ENCODE measurements at regions not wholly inside any gene's neighbourhood (a gene's known extent, or its start where the extent isn't known, plus 50 kb on each side); places are given as distances from the start of the nearest gene placed in this dataset.

DNA sequence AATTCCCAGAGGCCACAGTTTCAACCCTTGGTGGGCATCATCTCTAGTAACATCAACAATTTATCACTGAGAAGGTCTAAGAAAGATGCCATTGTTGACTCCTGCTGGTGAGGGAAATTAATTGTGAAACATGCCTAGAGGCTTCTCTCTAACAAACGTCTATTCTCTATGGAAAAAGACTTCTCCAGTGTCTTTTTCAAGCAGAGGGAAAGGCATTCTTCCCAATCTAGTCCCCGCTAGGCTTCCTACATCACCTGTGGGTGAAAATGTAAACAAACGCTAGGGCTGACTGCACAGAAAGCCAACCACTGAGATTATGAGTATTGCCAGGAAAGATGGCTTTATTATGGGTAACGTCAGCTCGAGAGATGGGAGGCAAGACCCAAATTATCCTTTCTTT lies 677.4 kb downstream of the NCAM2 start:
- Histone ChIP-seq H3K4me1 (replicated peaks in 1 of 2) (no peaks in the 10 kb centered on the region), H3K4me3 (no peak overlapping the region), H3K27ac (no peak overlapping the region)
- 23 to 95% (median 55%) methylated on average over 2 to 5 of the region's 5 CpGs; no CpG with 5 or more reads in 2 of the 10 experiments for WGBS, 10 experiments
- in situ Hi-C loops (cut with MboI; ENCODE audit: low pct_unique_long_range_greater_than_20kb in 2 of 9, low sequenced_read_pairs in 9 of 9, unreplicated experiment in 9 of 9), result no loop called here
- ATAC-seq (replicated peaks in 6 of 8), result no peak

DNA sequence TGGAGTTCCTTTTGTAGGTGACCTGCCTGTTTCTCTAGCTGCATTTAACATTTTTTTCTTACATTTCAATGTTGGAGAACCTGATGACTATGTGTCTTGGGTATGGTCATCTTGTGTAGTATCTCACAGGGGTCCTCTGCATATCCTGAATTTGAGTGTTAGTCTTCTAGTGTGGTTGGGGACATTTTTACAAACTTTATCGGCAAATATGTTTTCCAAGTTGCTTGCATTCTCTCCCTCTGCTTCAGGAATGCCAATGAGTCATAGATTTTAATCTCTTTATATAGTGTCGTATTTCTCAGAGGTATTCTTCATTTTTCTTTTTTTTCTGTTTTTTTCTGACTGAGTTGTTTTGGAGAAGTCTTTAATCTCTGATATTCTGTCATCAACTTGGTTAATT lies 684.0 kb downstream of the NCAM2 start:
- in situ Hi-C loops (cut with MboI; ENCODE audit: low pct_unique_long_range_greater_than_20kb in 2 of 9, low sequenced_read_pairs in 9 of 9, unreplicated experiment in 9 of 9), result no loop called here
- Histone ChIP-seq H3K27ac (no peak overlapping the region), H3K4me1 (replicated peaks in 1 of 2) (no peaks in the 10 kb centered on the region), H3K4me3 (no peak overlapping the region)
- ATAC-seq (replicated peaks in 6 of 8), result no peak
- 10 to 94% (median 66%) methylated on average over 1 to 2 of the region's 2 CpGs for WGBS, 10 experiments

- in situ Hi-C loops (cut with MboI; ENCODE audit: low pct_unique_long_range_greater_than_20kb in 2 of 9, low sequenced_read_pairs in 9 of 9, unreplicated experiment in 9 of 9), result no loop called here
- 43 to 78% (median 73%) methylated on average over 3 to 8 of the region's 8 CpGs for WGBS, 10 experiments
- Histone ChIP-seq H3K4me1 (replicated peaks in 1 of 2) (no peaks in the 10 kb centered on the region), H3K27ac (no peak overlapping the region), H3K4me3 (no peak overlapping the region)
- no peak for ATAC-seq (replicated peaks in 6 of 8)
Measured at GRCh38 chr21:21688889-21689288, 690.7 kb downstream of the NCAM2 start.

DNA sequence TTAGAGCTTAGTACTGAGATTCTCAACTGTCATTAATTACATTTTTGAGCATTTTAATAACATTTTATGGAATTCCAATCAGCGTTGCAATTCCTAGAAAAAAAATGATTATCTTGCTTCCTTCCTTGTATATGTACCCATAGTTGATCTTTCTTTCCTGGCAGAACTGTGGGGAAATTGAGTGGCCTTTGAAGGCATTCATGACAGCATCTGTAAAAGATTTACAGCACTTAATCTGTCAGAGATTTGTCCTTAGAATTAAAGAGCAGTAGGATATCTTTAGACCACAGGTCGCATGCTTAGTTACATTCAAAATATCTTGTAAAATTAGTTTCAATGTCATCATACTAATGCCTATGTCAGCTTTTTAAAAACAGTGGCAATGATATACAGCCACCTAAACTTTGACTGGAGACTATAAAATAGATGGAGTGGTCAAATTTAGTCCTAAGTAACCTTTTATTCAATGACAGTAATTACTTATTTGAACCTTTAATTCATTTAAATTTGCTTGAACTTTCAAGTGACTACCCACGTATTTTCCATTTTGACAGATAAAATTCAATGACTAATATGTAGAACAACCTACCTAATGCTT lies 692.0 kb downstream of the NCAM2 start:
- ATAC-seq (replicated peaks in 6 of 8), result no peak
- no peak overlapping the region for H3K4me3 ChIP-seq
- no peak overlapping the region for H3K27ac ChIP-seq
- H3K4me1 ChIP-seq (replicated peaks in 1 of 2), result no peaks in the 10 kb centered on the region
- WGBS, 10 experiments, result 21 to 100% (median 83%) methylated on average over 2 to 3 of the region's 3 CpGs
- in situ Hi-C loops (cut with MboI; ENCODE audit: low pct_unique_long_range_greater_than_20kb in 2 of 9, low sequenced_read_pairs in 9 of 9, unreplicated experiment in 9 of 9), result no loop called here

DNA sequence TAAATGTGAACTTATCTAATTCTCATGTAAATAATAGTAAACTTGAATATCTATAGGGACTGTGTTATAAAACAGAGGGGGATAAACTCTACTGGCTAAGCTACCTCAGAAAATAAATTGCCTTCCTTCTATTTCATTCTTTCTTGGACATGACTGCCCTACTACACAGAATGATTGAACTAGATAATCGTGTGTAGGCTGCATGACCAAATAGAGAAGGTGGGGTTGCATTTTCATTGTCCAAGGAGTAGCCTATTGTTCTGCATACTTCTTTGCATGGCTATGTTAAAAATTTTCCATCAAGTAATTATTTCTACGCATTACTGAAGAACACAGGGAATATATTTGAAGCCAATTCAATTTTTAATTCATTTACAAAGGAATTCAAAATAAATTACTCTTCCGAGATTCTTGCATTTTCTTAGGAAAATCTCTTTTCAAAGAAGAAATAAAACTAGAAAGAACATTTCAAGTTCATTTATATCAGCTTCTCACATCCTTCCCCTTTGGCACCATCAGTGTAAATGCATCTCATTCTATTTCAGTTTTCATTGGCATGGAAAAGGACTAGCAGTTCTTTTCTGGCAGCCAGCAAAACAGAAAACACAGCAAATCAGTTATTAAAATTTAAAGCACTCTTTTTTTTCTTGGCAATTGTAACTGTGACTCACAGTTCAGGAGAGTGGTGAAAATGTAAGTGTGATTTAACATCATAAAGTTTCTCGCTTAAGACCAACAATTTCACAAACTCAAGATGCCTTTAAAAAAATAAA lies 714.7 kb downstream of the NCAM2 start:
- Histone ChIP-seq H3K4me3 (no peak overlapping the region), H3K27ac (no peak overlapping the region), H3K4me1 (replicated peaks in 1 of 2) (peaks cover 0 to 5% of the 10 kb centered on the region in 2 donors)
- peak in 4 of 8 experiments; percentile 56 to 87 (median 66) for ATAC-seq (replicated peaks in 6 of 8)
- WGBS, 10 experiments, result 0 to 65% (median 39%) methylated on average over 3 to 4 of the region's 4 CpGs
- in situ Hi-C loops (cut with MboI; ENCODE audit: low pct_unique_long_range_greater_than_20kb in 2 of 9, low sequenced_read_pairs in 9 of 9, unreplicated experiment in 9 of 9), result no loop called here

DNA sequence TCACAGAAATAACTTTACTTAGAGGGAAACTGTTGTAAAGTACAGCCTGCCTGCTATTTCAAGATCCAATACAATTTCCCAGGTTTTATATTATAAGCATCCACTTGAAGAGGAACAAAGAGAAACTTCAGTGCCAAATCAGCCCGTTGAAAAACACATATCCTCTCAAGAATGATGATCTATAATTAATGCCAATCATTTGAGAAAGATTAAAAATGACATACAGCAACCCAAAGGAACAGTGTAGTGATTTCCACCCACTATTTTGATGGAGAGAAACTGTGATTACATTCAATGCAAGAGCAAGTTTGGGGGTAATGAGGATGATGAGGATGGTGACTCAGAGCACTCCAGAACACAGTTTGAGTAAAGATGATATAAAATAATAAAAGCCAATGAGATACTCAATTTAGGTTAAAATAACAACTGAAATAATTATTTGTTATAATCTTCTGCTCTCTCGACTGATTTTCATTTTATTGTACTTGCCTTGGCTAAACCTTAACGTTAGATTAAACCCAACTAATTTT lies 715.5 kb downstream of the NCAM2 start:
- no peak overlapping the region for H3K4me3 ChIP-seq
- in situ Hi-C loops (cut with MboI; ENCODE audit: low pct_unique_long_range_greater_than_20kb in 2 of 9, low sequenced_read_pairs in 9 of 9, unreplicated experiment in 9 of 9), result no loop called here
- H3K27ac ChIP-seq, result no peak overlapping the region
- WGBS, 10 experiments, result 0 to 100% (median 55%) methylated on average over 1 to 3 of the region's 3 CpGs
- H3K4me1 ChIP-seq (replicated peaks in 1 of 2), result peaks cover 0 to 5% of the 10 kb centered on the region in 2 donors
- no peak for ATAC-seq (replicated peaks in 6 of 8)

DNA sequence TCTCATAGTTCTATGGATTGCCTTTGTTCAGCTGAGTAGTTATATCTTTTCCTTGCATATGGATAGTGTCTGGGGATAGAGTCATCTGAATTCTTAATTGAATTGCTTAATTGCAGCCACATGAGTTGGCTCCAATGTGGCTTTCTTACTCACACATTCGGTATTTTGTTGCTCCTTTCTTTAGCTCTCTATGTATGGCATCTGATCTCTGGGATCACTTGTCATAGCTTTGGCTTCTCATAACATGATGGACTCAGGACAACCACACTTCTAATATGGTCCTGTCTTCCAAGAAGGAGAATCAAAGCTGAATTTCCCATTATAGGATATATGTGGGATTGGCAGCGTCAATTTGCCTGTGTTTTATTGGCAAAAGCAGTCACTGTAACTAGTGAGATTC lies 716.2 kb downstream of the NCAM2 start:
- ATAC-seq (replicated peaks in 6 of 8), result peak in 1 of 8 experiments; percentile 65
- Histone ChIP-seq H3K27ac (no peak overlapping the region), H3K4me3 (no peak overlapping the region), H3K4me1 (replicated peaks in 1 of 2) (peaks cover 0 to 5% of the 10 kb centered on the region in 2 donors)
- WGBS, 10 experiments, result 0 to 92% (median 44%) methylated on average over 1 to 2 of the region's 2 CpGs; no CpG with 5 or more reads in 2 of the 10 experiments
- in situ Hi-C loops (cut with MboI; ENCODE audit: low pct_unique_long_range_greater_than_20kb in 2 of 9, low sequenced_read_pairs in 9 of 9, unreplicated experiment in 9 of 9), result no loop called here

DNA sequence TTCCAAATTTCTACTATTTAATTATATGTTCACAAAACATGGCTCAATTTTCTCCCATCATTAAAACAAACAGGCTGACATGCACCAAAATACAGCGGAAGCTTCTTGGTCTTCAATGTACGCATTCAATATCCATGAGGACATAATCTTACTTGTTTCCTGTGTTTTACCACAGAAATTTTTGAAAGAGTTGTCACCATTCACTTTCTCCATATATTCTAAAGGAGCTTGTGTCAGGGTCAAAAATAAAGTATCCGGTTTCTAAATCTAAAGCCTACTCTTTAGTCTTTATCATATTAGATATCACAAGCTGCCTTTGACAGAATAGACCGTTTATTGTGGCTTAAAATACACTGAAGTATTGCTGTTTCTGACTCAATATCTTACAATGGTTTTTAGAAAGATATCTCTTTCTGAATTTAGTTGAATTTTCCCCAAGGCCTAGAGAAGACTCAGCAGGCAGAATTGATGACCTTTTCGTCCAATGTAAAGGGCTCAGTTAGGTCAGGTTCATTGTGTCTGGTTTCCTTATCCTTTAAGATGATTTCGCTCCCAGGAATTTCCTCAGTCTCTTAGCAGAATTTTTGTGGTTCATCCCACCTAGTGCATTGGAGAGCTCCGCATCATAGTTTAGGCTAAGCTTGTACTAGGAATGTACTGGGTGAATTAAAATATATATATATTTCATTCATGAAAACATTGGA lies 717.2 kb downstream of the NCAM2 start:
- peaks cover 0 to 5% of the 10 kb centered on the region in 2 donors for H3K4me1 ChIP-seq (replicated peaks in 1 of 2)
- no peak overlapping the region for H3K27ac ChIP-seq
- no peak overlapping the region for H3K4me3 ChIP-seq
- no peak for ATAC-seq (replicated peaks in 6 of 8)
- in situ Hi-C loops (cut with MboI; ENCODE audit: low pct_unique_long_range_greater_than_20kb in 2 of 9, low sequenced_read_pairs in 9 of 9, unreplicated experiment in 9 of 9), result no loop called here
- WGBS, 10 experiments, result 33 to 100% (median 89%) methylated on average over 2 to 7 of the region's 7 CpGs

DNA sequence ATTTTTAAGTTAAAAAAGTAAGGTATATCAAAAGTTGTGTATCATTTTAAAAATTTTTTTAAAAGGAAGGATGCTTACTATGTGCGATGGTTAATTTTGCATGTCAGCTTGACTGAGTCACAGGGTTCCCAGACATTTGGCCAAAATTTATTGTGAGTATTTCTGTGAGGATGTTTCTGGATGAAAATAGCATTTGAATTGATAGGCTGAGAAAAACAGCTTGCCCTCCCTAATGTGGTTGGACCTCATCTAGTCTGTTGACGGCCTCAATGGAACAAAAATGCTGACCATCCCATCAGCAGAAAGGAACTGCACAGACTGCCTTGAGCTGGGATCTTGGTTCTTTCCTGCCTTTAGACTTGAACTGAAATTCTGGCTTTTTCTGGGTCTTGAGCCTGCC lies 724.5 kb downstream of the NCAM2 start:
- Histone ChIP-seq H3K4me3 (no peak overlapping the region), H3K4me1 (replicated peaks in 1 of 2) (no peaks in the 10 kb centered on the region), H3K27ac (no peak overlapping the region)
- 60 to 100% (median 94%) methylated on average over 1 to 2 of the region's 2 CpGs; no CpG with 5 or more reads in 1 of the 10 experiments for WGBS, 10 experiments
- ATAC-seq (replicated peaks in 6 of 8), result no peak
- in situ Hi-C loops (cut with MboI; ENCODE audit: low pct_unique_long_range_greater_than_20kb in 2 of 9, low sequenced_read_pairs in 9 of 9, unreplicated experiment in 9 of 9), result no loop called here

GRCh38 chr21:21730512-21730911 lies 732.3 kb downstream of the NCAM2 start:
- WGBS, 10 experiments, result 15 to 96% (median 80%) methylated on average over 2 to 5 of the region's 5 CpGs
- in situ Hi-C loops (cut with MboI; ENCODE audit: low pct_unique_long_range_greater_than_20kb in 2 of 9, low sequenced_read_pairs in 9 of 9, unreplicated experiment in 9 of 9), result no loop called here
- Histone ChIP-seq H3K4me3 (no peak overlapping the region), H3K27ac (no peak overlapping the region), H3K4me1 (replicated peaks in 1 of 2) (no peaks in the 10 kb centered on the region)
- ATAC-seq (replicated peaks in 6 of 8), result no peak

DNA sequence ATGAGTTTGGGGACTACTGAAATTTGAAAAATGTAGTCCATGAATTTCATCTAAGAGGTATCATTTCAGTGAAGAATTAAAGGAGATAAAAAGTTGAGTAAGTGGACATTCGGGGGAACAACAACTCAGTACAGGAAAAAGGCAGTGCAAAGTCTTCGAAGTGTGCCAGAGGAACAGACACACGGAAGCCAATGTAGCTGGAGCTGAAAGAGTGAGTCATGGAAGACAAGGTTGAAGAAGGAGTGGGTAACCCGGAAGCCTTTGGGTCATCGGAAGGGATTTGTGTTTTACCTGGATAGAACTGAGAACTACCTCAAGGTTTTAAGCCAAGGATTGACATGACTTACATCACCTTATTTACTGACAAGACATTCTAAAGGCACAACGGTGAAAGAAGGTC lies 733.4 kb downstream of the NCAM2 start:
- H3K4me3 ChIP-seq, result no peak overlapping the region
- H3K4me1 ChIP-seq (replicated peaks in 1 of 2), result no peaks in the 10 kb centered on the region
- in situ Hi-C loops (cut with MboI; ENCODE audit: low pct_unique_long_range_greater_than_20kb in 2 of 9, low sequenced_read_pairs in 9 of 9, unreplicated experiment in 9 of 9), result no loop called here
- H3K27ac ChIP-seq, result no peak overlapping the region
- ATAC-seq (replicated peaks in 6 of 8), result no peak
- 58 to 100% (median 80%) methylated on average over 1 to 6 of the region's 6 CpGs for WGBS, 10 experiments

DNA sequence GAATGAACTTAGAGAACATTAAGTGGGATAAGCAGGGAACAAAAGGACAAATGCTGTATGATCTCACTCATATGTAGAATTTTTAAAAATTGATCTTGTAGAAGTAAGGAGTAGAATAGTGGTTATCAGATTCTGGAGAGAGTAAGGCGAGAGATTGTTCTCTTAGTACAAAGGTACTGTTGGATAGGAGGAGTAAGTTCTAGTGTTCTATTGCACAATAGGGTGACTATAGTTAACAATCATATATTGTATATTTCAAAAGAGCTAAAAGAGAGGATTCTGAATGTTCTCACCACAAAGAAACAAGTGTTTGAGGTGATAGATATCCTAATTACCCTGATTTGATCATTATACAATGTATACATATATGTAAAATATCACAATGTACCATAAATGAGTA lies 735.9 kb downstream of the NCAM2 start:
- no peaks in the 10 kb centered on the region for H3K4me1 ChIP-seq (replicated peaks in 1 of 2)
- no peak overlapping the region for H3K27ac ChIP-seq
- 71 to 100% (median 100%) methylated on average over 1 of the region's 1 CpG; no CpG with 5 or more reads in 3 of the 10 experiments for WGBS, 10 experiments
- ATAC-seq (replicated peaks in 6 of 8), result no peak
- in situ Hi-C loops (cut with MboI; ENCODE audit: low pct_unique_long_range_greater_than_20kb in 2 of 9, low sequenced_read_pairs in 9 of 9, unreplicated experiment in 9 of 9), result no loop called here
- no peak overlapping the region for H3K4me3 ChIP-seq

DNA sequence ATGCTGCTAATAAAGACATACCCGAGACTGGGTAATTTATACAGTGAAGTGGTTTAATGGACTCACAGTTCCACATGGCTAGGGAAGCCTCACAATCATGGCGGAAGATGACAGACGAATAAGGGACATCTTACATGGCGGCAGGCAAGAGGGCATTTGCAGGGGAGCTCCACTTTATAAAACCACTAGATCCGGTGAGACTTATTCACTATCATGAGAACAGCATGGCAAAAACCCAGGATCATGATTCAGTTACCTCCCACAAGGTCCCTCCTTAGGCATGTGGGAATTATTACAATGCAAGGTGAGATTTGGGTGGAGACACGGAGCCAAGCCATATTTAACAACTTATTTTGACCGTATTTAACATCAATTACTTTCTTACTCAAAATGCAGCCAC lies 739.0 kb downstream of the NCAM2 start:
- H3K4me1 ChIP-seq (replicated peaks in 1 of 2), result no peaks in the 10 kb centered on the region
- WGBS, 10 experiments, result 26 to 100% (median 79%) methylated on average over 1 to 7 of the region's 7 CpGs
- in situ Hi-C loops (cut with MboI; ENCODE audit: low pct_unique_long_range_greater_than_20kb in 2 of 9, low sequenced_read_pairs in 9 of 9, unreplicated experiment in 9 of 9), result no loop called here
- no peak overlapping the region for H3K4me3 ChIP-seq
- no peak overlapping the region for H3K27ac ChIP-seq
- ATAC-seq (replicated peaks in 6 of 8), result no peak

Data from motor neuron (in vitro differentiated cells).